ENCODE measurements at regions not wholly inside any gene's neighbourhood (a gene's known extent, or its start where the extent isn't known, plus 50 kb on each side); places are given as distances from the start of the nearest gene placed in this dataset.

- TF ChIP-seq CTCF (IDR thresholded peaks at IDR 0.05) = no peak
- no peak for TF ChIP-seq POLR2A (IDR thresholded peaks at IDR 0.05)
Measured at GRCh38 chr10:89080660-89081059, 90.1 kb downstream of the FAS start.
